Testis (tissue), 2 donors: ENCODE measurements at regions not wholly inside any gene's neighbourhood (a gene's known extent, or its start where the extent isn't known, plus 50 kb on each side); places are given as distances from the start of the nearest gene placed in this dataset.

Experiments
- CTCF ChIP-seq, 3 experiments: fragments of 450-650 bp in 2 of 3; fragments of 200-600 bp in 1 of 3; sonication (generic) in 1 of 3; IDR thresholded peaks; one replicate each; pipeline ENCODE4 v1.5.1; 2016 to 2019; ENCODE audit warnings: antibody characterized with exemption in 3 of 3, mild to moderate bottlenecking in 2 of 3, moderate library complexity in 1 of 3
- POLR2A ChIP-seq: fragments of 450-650 bp; IDR thresholded peaks from one replicate; pipeline ENCODE4 v1.6.1; 2017; ENCODE audit warnings: antibody characterized with exemption, mild to moderate bottlenecking, moderate library complexity

GRCh38 chr5:152542741-152543140 is 137.7 kb upstream of the NMUR2 start:
- TF ChIP-seq CTCF (IDR thresholded peaks at IDR 0.05) (no peak), POLR2A (no peak)
